GM19023 (cell line): ENCODE measurements at regions not wholly inside any gene's neighbourhood (a gene's known extent, or its start where the extent isn't known, plus 50 kb on each side); places are given as distances from the start of the nearest gene placed in this dataset.
A peak's percentile ranks its signal among the peaks of the same experiment; 100 is the strongest.

ENCODE experiments used
- ATAC-seq: cut with Tn5 transposase; IDR thresholded peaks from one replicate; pipeline ENCODE4 v1.9.1; 2021; ENCODE audit warnings: mild to moderate bottlenecking, moderate library complexity; ENCODE audit not compliant: unreplicated experiment

DNA sequence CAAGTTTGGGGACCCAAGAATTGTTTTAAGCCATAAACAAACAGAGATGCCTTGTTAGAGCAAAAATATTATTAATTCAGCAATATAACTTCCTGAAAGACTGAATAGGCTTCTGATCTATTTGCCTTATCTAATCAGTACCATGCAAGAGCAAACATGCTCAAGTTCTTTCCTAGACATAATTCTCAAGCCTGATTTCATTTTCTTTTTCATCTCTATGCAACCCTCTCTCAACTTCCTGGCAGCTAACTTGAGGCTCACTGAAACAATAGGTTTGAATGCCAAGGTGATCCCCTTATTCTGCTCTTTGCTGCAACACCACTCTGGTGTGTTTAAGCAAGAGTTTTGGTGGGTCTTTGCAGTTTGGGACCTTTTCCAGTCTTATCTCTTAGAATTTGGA is 230.9 kb upstream of the CD96 start:
- ATAC-seq: no peak

DNA sequence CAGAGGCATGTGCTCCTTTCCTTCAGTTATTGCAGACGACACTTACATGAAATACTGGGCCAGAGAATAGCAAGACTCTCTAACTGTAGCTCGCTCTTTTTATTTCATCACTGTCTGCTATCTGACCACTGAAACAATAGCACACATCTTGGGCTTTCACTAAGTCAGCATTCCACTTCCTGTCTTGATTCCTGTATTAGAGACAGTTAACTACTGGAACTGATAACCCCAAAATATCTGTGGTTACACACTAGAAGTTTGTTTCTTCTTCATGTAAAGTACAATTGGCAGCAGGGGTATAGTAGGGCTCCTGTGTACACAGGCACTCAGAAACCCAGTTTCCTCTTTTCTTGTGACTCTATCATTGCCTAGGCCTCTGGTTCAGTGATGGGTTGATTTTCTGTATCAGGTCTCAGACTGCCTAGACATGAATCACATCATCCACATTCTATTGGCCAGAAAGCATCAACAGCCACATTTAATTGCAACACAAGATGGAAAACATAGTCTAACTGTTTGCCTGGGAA is 230.2 kb upstream of the CD96 start:
- ATAC-seq: peak; percentile 86

DNA sequence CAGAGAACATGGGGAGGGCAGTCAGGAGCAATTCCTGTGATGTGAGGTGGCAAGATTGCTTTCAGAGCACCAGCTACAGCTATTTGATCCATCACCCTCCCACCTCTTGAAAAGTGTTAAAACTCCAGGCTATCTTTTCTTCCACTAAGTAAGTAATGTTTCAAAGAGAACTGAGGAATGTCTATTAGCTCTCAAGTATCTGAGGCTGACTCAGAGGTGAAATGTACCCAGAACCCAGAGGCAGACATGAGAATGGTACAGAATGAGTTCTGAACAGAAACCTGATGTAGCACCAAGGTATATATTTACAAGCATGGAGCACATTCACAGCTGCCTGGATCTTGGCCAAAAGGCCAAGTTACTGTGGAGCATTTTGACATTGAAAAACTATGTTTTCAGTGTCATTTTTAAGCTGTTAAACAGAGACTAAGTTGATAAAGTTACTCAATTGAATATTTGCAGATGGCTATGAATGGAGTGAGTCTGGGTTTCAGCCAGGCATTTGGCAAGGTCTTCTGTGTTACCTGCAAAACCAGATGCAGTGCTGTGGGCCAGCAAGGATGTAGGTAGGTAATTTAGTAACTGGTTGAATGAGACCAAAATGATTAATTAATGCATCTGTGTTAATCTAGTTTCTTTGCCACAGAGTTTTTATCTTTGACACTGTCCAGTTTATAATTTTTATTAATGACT is 227.7 kb upstream of the CD96 start:
- ATAC-seq: no peak

DNA sequence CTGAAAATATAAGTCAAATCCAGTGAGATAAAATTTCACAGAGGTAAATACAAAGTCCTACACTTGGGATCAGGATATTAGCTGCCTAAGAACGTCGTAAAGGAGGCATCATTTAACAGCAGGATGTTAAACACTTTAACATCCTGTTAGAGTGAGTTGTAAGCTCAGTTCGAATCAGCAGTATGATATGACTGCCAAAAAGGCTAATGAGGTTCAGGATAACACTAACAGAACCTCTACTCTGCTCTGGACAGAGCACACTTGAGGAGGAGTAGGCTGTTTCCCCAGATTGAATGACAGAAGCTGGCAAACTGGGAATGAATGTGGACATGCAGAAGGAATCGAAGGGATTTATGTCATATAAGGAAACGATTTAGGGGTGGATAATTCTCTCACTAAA is 227.1 kb upstream of the CD96 start:
- ATAC-seq: no peak

DNA sequence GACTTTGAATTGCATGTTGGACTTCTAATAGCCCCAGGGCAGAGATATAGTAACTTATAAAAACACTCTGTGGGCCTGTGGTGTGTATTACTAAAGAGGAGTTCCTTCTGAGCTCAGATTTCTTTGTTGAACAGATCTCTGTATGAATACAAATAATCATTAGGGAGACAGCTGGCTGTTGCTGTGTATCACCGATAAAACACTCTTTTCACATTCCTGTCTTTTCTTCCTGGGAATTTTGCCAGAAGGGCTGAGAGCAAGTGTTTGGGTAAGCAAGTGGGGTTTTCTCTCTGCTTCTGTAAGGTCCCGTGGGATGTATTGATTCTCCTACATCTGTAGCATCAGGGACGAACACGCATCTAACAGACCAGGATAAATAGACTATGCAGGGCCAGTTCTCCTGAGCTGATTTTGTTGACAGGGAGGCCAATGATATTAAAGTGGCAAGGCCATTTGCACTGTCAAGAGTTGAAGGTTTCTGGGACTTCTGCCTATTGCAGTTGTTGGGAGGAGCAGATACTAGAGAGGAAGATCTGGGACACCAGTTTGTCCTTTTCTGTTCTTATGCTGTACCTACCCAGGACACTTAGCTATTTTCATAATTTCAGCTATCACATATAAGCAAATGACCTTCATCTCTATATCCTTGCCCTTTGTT is 225.9 kb upstream of the CD96 start:
- no peak for ATAC-seq

DNA sequence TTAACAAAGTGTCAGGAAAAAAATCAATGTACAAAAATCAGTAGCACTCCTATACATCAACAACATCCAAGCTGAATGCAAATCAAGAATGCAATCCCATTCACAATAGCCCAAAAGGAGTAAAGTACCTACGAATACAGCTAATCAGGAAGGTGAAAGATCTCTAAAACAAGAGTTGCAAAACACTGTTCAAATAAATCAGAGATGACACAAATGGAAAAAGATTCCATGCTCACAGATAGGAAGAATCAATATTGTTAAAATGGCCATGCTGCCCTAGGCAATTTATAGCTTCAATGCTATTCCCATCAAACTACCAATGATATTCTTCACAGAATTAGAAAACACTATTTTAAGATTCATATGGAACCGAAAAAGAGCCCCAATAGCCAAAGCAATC is 223.7 kb upstream of the CD96 start:
- no peak for ATAC-seq

DNA sequence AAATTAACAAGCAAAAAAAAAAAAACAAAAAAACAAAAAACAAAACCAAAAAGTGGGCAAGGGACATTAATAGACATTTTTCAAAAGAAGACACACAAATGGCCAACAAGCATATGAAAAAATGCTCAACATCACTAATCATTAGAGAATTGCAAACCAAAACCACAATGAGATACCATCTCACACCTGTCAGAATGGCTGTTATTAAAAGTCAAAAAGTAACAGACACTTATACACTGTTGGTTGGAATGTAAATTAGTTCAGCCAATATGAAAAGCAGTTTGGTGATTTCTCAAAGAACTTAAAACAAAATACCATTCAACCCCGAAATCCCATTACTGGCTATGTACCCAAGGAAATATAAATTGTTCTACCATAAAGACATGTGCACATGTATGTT is 222.4 kb upstream of the CD96 start:
- no peak for ATAC-seq

DNA sequence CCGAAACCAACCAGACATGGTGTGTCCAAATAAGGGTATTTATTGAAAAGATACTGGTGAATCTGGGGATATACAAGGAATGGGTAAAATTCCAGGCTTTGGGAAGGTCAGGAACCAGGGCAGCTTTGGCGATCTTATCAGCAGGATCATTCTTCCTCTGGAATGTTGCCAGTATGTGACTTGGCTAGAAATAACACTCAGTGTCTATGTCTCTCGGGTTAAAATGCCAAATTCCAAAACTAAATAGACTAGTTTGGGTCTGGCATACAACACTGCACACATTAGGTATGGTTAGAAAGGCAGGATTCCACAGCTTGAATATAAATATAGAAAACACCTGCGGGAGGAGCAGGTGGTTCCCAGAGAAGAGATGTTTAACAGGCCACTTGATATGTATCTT is 220.2 kb upstream of the CD96 start:
- ATAC-seq: no peak

DNA sequence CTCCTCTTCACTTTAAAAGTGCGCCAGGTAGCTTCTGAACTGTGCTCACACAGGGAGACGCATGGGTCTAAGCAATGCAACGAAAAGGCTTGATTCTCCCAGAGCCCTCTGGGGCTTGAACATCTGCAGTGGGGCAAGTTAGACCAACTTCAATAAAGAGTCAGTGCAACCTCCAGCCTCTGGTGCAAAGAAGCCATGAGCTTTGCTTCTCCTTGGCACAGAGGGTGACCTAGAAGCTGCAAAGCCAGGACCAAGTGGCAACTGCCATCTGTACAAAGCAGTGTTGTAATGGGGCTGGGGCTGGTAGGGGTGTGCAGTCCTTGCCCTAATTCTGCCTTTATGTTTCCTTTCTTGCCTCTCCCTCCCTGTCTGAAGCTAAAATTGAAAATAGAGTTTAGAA is 219.0 kb upstream of the CD96 start:
- ATAC-seq: no peak

DNA sequence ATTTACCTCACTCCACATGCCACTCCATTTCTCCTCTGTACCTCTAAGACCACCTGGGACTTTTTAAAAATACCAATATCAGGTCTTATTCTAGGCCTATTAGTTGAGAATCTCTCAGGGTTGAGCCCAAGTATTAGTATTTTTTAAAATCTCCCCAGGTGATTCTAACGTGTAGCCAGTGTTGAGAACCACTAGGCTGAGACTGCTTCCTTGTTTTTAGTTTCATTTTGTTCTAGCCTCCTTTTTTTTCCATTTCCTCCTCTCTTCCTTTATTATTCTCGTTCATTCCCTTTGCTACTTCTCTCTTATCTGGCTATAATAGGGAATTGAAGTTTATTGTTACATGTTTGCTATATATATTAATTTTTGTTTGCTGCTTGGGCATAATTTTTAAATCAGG is 217.8 kb upstream of the CD96 start:
- ATAC-seq: no peak

DNA sequence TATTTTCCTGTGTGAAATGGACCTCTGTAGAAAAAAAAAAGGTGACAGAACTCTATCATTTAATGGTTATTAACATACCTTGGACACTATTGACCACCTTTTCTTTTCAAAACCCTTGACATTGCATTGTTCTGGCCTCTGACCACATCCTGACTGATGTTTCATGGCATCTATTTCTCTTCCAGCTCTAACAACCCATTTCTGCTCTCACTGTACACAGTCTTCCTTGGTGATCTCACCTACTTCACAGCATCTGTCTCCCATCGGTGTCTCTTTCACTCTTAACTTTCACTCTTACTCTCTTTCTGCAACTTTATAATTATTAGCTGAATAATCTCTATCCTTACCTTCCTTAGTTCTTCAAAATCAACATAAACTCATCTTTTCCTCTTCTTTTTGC is 217.4 kb upstream of the CD96 start:
- ATAC-seq: no peak

DNA sequence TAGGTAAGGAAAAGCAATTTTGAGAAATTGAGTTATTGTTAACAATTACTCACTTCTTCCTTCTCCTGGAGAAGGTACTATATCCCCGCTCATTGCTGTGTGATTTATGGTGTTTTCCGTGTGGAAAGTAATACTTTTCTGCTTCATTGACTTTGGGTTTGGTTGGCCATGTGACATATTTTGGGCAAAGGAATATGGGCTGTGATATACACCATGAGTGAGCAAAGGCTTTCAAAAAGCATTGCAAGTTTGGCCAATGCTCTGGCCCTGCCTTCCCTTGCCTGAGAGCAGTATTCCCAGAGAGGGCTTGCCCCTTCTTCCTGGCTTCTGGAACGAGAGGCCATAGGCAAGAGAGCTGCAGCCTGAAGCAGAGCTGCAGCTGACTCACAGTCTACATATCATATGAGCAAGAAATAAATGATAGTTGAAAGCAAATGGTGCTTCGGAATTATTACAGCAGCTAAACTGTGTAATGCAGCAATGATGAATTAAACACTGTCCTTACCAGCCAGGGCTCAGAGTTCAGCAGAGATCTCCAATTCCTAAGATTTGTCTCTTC is 216.8 kb upstream of the CD96 start:
- ATAC-seq: no peak

DNA sequence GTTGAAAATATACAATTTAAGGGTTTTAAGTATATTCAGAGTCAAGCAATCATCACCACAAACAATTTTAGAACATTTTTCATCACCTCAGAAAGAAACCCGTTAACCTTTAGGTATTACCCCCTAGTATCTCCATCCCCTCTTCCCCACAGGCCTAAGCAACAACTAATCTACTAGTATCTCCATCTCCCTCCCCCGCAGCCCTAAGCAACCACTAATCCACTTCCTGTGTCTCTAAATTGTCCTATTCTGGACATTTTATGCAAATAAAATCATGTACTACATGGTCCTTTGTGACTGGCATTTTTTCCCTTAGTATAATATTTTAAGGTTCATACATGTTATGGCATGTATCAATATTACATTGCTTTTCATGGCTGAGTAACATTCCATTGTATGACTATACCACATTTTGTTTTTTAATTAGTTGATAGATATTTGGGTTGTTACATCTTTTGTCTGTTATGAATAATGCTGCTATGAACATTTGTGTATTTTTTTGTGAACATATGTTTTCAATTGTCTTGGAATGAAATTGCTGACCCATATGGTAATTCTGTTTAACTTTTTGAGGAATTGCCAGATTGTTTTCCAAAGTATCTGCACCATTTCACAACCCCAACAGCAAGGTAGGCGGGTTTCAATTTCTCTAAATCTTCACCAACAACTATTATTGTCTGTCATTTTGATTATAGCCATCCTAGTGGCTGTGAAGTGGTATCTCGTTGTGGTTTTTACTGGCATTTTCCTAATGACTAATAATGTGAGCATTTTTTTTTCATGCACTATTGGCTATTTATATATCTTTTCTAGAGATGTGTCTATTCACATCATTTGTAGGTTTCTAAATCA is 215.6 kb upstream of the CD96 start:
- ATAC-seq: no peak

DNA sequence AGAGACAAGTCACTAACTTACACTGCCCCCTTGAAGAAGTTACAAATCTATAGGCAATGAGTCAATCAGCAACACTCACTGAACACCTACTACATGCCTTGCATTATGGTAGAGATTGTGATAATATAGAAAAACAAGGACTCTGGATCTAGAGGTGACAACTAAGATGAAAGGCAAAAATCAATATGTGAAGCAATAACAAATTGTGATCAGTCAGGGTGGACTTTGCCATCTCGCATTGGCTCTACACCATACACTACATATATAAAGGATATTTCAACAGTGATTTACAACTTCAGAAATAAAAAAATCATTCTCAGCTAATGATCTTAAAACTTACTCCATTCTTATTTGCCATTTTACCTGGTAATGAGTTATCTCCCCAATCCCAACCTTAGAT is 210.7 kb upstream of the CD96 start:
- ATAC-seq: no peak

DNA sequence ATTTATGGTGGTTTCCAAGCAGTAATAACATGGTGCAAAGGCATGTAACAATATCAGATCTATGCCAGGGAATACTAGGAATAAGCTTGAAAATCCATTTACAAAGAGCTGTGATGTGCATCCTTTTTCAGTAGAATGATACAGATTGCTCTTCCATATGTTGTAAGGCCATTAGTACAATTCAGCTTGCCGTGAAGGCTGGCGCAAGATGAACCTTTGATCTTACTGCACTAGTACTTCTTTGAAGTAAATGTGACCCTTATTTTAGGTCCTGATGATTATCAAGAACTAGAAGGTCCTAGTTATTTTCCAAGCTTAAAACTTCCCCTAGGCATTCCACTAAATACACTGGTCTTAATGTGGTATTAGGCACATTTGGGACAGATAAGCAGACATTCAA is 210.1 kb upstream of the CD96 start:
- no peak for ATAC-seq

DNA sequence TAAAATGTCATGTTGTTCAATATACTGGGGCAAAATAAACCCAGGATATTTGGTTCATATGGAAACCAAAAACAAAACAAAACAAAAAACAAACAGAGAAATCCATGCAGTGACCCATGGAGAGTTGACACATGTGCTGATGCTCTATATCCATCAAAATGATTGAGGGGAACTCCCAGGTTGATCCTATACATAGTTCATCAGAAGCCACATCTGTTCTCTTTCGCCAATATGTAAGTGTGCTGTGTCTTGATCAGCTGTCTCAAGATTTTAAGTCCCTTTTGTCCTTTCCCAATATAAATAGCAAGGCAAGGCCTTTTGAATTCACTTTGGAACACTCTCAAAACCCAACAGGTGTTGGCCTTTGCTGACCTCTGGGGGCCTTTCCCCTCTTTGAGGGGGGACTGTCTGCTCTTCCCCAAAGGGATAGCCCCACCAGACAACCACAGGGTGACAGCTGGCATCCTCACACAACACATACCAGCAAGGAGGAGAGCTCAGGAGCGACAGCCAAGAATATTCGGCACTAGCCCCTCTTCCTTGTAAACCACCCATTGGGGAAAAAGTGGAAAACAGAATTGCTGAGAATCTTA is 209.4 kb upstream of the CD96 start:
- no peak for ATAC-seq

DNA sequence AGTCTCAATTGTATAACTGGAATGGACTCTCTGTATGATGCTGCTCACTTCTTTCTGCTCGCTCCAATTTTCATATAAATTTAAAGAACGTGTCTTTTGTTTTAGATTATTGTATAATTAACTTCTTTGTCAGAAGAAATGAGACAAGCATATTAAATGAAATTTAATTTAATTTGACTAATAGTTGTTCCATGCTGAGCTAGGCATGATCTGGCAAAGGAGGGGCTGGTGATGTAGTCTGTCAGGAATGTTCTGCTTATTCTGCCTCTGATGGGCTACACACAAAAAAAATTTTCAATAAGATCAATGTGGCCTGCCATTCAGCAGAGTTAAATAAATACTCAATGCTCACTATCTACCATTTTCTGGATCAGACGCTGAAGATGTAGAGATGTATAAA is 208.4 kb upstream of the CD96 start:
- no peak for ATAC-seq

DNA sequence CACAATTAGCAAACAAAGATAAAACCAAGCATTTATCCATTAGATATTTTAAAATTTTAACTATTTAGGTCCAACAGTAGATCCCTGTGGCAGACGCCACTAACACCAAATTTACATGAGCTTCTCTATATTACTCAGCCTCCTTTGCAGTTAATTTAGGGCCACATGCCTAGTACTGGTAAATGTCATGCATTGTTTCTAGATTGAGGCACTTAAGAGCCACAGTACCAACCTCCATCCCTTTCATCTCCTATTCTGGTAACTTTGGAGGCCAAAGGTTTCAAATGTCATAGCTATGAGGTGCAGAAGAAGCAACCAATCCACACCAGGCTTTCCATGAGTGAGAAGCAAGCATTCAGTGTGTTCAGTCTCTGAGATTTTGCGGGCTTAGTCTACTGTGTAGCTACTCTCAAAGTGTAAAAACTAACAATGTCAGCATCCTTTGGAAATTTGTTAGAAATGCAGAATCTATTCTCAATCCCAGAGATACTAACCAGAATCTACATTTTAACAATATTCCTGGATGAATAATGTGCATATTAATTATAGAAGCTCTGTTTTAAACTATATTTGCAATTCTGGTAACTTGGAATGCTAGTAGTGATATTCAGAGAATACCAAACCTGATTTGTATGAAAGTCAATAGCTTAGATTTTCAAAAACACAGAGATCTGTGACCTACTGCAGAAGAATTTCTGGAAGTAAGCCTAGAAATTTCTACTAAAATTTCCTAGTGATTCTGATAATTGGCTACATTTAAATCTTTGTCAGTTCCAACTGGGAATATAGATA is 206.3 kb upstream of the CD96 start:
- no peak for ATAC-seq

DNA sequence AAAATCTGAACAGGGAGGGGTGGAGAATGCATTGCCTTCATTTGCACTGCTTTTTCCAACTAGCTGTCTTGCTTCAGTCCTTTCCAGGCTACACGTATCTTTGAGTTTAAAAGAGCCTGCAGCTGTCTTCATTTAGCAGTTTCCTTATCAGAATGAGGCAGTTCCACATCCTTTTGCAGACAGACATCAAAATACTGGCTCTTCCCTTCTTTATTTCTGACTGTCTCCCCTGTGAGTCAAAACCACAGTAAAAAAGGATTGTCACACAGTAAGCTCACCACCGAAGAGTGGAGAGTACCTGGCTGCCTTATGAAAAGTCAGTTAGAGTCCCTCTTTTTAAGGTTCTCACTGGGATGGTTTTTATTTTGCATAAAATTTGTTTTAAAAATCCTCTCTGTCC is 205.5 kb upstream of the CD96 start:
- no peak for ATAC-seq

DNA sequence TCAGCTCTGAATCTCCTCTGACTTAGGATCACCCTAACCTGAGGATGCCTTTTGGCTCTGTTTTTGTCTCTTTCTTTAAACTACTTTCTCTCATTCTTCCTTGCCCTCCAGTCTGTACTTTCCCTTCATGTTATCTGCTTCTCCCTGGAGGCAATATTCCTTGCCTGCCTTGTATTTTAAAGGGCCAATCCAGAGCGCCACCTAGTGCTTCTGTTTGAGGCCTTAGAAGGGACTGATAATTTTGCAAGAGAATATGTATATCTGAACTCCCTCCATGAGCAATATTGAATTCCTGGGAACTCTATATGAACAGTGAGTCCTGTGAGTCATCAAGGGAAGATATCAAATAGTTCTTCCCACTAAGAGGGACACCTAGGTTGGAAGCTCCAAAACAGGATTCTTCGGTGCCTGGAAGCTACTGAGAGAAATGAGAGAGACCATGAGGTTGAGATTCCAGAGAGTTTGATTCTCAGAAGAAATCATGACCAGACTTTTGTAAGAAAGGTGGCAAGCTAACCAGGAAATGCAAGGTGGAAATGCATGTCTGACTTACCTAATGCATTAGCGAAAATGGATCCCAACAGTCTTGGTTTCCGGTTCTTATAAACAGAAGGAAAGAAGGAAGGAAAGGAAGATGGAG is 203.8 kb upstream of the CD96 start:
- no peak for ATAC-seq
